ENCODE measurements at regions not wholly inside any gene's neighbourhood (a gene's known extent, or its start where the extent isn't known, plus 50 kb on each side); places are given as distances from the start of the nearest gene placed in this dataset.

GRCh38 chr2:36222485-36222884 lies 133.1 kb upstream of the CRIM1 start:
- Histone ChIP-seq H3K4me1 (replicated peaks; ENCODE audit: insufficient read depth) (no peaks in the 10 kb centered on the region), H3K79me2 (ENCODE audit: low read depth) (no peaks in the 10 kb centered on the region), H3K9me3 (ENCODE audit: insufficient read depth, low read depth) (no peaks in the 10 kb centered on the region), H3K9me2 (ENCODE audit: insufficient read depth) (no peaks in the 10 kb centered on the region), H3K4me3 (no peak overlapping the region), H3K36me3 (ENCODE audit: low read depth) (no peaks in the 10 kb centered on the region), H4K20me1 (ENCODE audit: insufficient read depth) (no peaks in the 10 kb centered on the region), H3K4me2 (no peak overlapping the region), H3F3A (ENCODE audit: insufficient read depth, low read depth) (no peaks in the 10 kb centered on the region), H3K27me3 (ENCODE audit: insufficient read depth, low read depth) (no peaks in the 10 kb centered on the region), H2AFZ (no peak overlapping the region), H3K27ac (no peak overlapping the region)
- ChIA-PET CTCF (no interaction called here), POLR2A (ENCODE audit: unreplicated experiment) (no interaction called here)
- no peak for TF ChIP-seq EZH2 (IDR thresholded peaks at IDR 0.05; ENCODE audit: low read depth)
- TF ChIP-seq, protein P1, sequence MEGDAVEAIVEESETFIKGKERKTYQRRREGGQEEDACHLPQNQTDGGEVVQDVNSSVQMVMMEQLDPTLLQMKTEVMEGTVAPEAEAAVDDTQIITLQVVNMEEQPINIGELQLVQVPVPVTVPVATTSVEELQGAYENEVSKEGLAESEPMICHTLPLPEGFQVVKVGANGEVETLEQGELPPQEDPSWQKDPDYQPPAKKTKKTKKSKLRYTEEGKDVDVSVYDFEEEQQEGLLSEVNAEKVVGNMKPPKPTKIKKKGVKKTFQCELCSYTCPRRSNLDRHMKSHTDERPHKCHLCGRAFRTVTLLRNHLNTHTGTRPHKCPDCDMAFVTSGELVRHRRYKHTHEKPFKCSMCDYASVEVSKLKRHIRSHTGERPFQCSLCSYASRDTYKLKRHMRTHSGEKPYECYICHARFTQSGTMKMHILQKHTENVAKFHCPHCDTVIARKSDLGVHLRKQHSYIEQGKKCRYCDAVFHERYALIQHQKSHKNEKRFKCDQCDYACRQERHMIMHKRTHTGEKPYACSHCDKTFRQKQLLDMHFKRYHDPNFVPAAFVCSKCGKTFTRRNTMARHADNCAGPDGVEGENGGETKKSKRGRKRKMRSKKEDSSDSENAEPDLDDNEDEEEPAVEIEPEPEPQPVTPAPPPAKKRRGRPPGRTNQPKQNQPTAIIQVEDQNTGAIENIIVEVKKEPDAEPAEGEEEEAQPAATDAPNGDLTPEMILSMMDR (conservative IDR thresholded peaks at IDR 0.05), result no peak
- DNase-seq, result no peak
- BruUV-seq (replicated peaks), result no TSS peak
- intact Hi-C loops (cut with micrococcal nuclease; ENCODE audit: unreplicated experiment), result no loop called here

GRCh38 chr2:36214691-36215090 lies 140.9 kb upstream of the CRIM1 start:
- no peaks in the 10 kb centered on the region for H3K9me2 ChIP-seq (ENCODE audit: insufficient read depth)
- H3K36me3 ChIP-seq (ENCODE audit: low read depth), result no peaks in the 10 kb centered on the region
- no peak for DNase-seq
- H3K27ac ChIP-seq, result no peak overlapping the region
- intact Hi-C loops (cut with micrococcal nuclease; ENCODE audit: unreplicated experiment), result no loop called here
- H3K79me2 ChIP-seq (ENCODE audit: low read depth), result no peaks in the 10 kb centered on the region
- H2AFZ ChIP-seq, result no peak overlapping the region
- no peaks in the 10 kb centered on the region for H4K20me1 ChIP-seq (ENCODE audit: insufficient read depth)
- CTCF ChIA-PET, result no interaction called here
- no TSS peak for BruUV-seq (replicated peaks)
- no peaks in the 10 kb centered on the region for H3F3A ChIP-seq (ENCODE audit: insufficient read depth, low read depth)
- H3K4me1 ChIP-seq (replicated peaks; ENCODE audit: insufficient read depth), result no peaks in the 10 kb centered on the region
- TF ChIP-seq, protein P1 (conservative IDR thresholded peaks at IDR 0.05), result no peak
- TF ChIP-seq EZH2 (IDR thresholded peaks at IDR 0.05; ENCODE audit: low read depth), result no peak
- no peak overlapping the region for H3K4me3 ChIP-seq
- no peaks in the 10 kb centered on the region for H3K27me3 ChIP-seq (ENCODE audit: insufficient read depth, low read depth)
- H3K9me3 ChIP-seq (ENCODE audit: insufficient read depth, low read depth), result no peaks in the 10 kb centered on the region
- POLR2A ChIA-PET (ENCODE audit: unreplicated experiment), result no interaction called here
- no peak overlapping the region for H3K4me2 ChIP-seq

- H3K79me2 ChIP-seq (ENCODE audit: low read depth), result no peaks in the 10 kb centered on the region
- POLR2A ChIA-PET (ENCODE audit: unreplicated experiment), result no interaction called here
- no TSS peak for BruUV-seq (replicated peaks)
- DNase-seq, result no peak
- H3K9me3 ChIP-seq (ENCODE audit: insufficient read depth, low read depth), result no peaks in the 10 kb centered on the region
- H3F3A ChIP-seq (ENCODE audit: insufficient read depth, low read depth), result no peaks in the 10 kb centered on the region
- H3K4me1 ChIP-seq (replicated peaks; ENCODE audit: insufficient read depth), result no peaks in the 10 kb centered on the region
- H3K4me2 ChIP-seq, result no peak overlapping the region
- H3K4me3 ChIP-seq, result no peak overlapping the region
- no peaks in the 10 kb centered on the region for H3K9me2 ChIP-seq (ENCODE audit: insufficient read depth)
- intact Hi-C loops (cut with micrococcal nuclease; ENCODE audit: unreplicated experiment), result no loop called here
- TF ChIP-seq, protein P1 (conservative IDR thresholded peaks at IDR 0.05), result no peak
- no peak for TF ChIP-seq EZH2 (IDR thresholded peaks at IDR 0.05; ENCODE audit: low read depth)
- H4K20me1 ChIP-seq (ENCODE audit: insufficient read depth), result no peaks in the 10 kb centered on the region
- no peak overlapping the region for H2AFZ ChIP-seq
- no peak overlapping the region for H3K27ac ChIP-seq
- CTCF ChIA-PET, result no interaction called here
- H3K27me3 ChIP-seq (ENCODE audit: insufficient read depth, low read depth), result no peaks in the 10 kb centered on the region
- H3K36me3 ChIP-seq (ENCODE audit: low read depth), result no peaks in the 10 kb centered on the region
These were observed 152.2 kb upstream of the CRIM1 start for GRCh38 chr2:36203366-36203765.

Measured in PC-9 (cell line).